ENCODE measurements at regions not wholly inside any gene's neighbourhood (a gene's known extent, or its start where the extent isn't known, plus 50 kb on each side); places are given as distances from the start of the nearest gene placed in this dataset.

DNA sequence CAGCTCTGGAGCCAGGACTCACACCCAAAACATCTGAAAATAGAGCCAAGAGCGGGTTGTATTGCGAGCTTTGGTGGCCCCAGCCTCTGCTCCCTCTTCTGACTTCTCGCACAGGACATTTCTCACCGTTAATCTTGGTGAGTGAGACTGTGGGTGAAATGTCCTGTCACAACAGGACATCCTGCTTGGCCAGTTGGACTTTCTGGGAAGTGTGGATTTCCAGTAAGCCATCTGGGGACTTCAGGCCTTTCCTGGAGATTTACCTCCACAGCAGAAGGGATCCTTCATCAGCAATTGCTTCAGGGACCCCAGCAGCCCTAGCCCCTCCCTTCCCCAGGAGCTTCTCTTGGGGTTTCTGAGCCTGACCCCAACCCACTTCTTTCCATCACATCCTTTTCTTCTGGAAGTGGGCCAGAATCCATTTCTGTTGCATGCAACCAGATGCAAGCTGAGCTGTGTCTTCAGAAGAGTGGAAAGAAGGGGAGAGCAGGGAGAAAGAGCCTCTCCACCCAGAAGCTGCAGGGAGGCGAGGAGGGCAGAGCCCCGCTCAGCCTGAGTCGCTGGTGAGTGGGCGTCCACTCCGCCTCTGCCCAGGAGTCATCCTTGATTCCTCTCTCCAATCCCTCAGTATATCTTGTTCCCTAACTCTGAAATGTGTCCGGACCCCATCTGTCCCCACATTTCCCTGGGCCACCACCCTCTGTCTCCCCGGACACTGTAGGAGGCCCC lies 50.3 kb upstream of the GADD45G start:
- DNase-seq (ENCODE audit: low read depth) = no peak

GRCh38 chr9:89553451-89554010 lies 51.3 kb upstream of the GADD45G start:
- no peak for DNase-seq (ENCODE audit: low read depth)

- DNase-seq (ENCODE audit: low read depth) = peak; percentile 76
Measured at GRCh38 chr9:89550346-89550927, 52.5 kb upstream of the SEMA4D start.

- peak; percentile 53 for DNase-seq (ENCODE audit: low read depth)
Measured at GRCh38 chr9:89549031-89549644, 51.2 kb upstream of the SEMA4D start.

DNA sequence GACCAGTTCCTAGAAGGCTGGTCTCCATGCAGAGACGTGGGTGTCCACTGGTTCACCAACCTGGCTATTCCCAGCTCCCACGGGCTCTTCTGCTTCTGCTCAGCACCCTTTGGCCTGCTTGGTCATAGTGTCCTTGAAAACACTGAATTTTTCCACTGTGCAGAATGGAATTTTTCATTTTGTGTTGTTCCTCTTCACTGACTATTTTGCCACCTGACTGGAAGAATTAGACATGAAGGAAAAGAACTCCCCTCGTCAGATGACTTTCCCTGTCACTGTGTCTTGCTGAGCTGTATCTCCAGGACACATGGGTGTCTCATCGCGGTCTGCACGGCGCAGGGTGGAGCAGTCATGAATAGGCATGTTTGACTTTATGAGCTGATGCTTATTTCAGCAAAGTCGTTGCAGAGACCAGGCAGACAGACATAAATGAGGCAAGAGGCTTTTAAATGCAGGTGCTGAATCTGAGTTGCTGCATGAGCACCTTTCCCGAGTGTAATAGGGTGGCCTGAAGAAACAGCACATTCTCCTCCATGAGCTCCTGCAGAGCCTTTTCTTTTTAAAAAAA lies 50.2 kb upstream of the SEMA4D start:
- no peak for DNase-seq (ENCODE audit: low read depth)

Data from renal cortical epithelial cell (primary cell).